ENCODE measurements at regions not wholly inside any gene's neighbourhood (a gene's known extent, or its start where the extent isn't known, plus 50 kb on each side); places are given as distances from the start of the nearest gene placed in this dataset.

DNA sequence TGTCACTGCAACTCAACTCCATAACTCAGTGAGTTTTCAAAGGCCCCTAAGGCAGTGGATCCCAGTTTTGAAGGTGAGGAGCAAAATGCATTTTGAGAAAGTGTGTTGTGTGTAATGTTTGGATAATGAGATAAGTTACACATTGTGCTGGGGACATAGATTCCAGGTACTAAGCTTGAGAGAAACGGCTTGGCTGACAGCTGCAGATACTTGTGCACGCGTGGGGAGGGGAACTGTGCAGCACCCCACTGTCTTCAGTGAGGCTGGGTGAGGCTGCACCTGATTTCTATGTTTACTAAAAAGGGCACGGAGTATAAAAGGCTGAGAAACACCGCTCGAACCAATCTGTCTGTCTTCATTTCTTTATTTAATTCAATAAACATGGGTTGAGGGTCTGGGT lies 254.0 kb upstream of the COPS8 start:
- Histone ChIP-seq H3K79me2 (replicated peaks; ENCODE audit: insufficient read depth, low read length) (no peaks in the 10 kb centered on the region), H3K27ac (ENCODE audit: low read length) (no peak overlapping the region), H3K27me3 (ENCODE audit: insufficient read depth, low read depth, low read length) (no peaks in the 10 kb centered on the region), H3K9ac (ENCODE audit: low read length) (no peak overlapping the region), H4K20me1 (ENCODE audit: insufficient read depth) (no peaks in the 10 kb centered on the region), H3F3A (ENCODE audit: insufficient read depth, low read length, poor library complexity, severe bottlenecking) (no peaks in the 10 kb centered on the region), H3K9me2 (ENCODE audit: insufficient read depth, low read length) (no peaks in the 10 kb centered on the region), H3K9me3 (ENCODE audit: low read length) (no peaks in the 10 kb centered on the region), H2AFZ (ENCODE audit: low read depth, low read length) (no peak overlapping the region), H3K4me2 (ENCODE audit: low read length) (no peak overlapping the region), H3K4me3 (ENCODE audit: low read length) (no peak overlapping the region), H3K36me3 (ENCODE audit: insufficient read depth, low read length) (no peaks in the 10 kb centered on the region)
- TF ChIP-seq SMC3 (conservative IDR thresholded peaks at IDR 0.05; ENCODE audit: poor library complexity) = no peak
- TF ChIP-seq POLR2AphosphoS5 (IDR thresholded peaks at IDR 0.05) = no peak
- no peak for TF ChIP-seq EP300 (conservative IDR thresholded peaks at IDR 0.05; ENCODE audit: poor library complexity, severe bottlenecking)
- no peak for TF ChIP-seq EZH2 (IDR thresholded peaks at IDR 0.05; ENCODE audit: borderline replicate concordance, insufficient read depth, low read length, poor library complexity, severe bottlenecking)
- TF ChIP-seq, protein P1, sequence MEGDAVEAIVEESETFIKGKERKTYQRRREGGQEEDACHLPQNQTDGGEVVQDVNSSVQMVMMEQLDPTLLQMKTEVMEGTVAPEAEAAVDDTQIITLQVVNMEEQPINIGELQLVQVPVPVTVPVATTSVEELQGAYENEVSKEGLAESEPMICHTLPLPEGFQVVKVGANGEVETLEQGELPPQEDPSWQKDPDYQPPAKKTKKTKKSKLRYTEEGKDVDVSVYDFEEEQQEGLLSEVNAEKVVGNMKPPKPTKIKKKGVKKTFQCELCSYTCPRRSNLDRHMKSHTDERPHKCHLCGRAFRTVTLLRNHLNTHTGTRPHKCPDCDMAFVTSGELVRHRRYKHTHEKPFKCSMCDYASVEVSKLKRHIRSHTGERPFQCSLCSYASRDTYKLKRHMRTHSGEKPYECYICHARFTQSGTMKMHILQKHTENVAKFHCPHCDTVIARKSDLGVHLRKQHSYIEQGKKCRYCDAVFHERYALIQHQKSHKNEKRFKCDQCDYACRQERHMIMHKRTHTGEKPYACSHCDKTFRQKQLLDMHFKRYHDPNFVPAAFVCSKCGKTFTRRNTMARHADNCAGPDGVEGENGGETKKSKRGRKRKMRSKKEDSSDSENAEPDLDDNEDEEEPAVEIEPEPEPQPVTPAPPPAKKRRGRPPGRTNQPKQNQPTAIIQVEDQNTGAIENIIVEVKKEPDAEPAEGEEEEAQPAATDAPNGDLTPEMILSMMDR (IDR thresholded peaks at IDR 0.05; ENCODE audit: poor library complexity, severe bottlenecking) = no peak

DNA sequence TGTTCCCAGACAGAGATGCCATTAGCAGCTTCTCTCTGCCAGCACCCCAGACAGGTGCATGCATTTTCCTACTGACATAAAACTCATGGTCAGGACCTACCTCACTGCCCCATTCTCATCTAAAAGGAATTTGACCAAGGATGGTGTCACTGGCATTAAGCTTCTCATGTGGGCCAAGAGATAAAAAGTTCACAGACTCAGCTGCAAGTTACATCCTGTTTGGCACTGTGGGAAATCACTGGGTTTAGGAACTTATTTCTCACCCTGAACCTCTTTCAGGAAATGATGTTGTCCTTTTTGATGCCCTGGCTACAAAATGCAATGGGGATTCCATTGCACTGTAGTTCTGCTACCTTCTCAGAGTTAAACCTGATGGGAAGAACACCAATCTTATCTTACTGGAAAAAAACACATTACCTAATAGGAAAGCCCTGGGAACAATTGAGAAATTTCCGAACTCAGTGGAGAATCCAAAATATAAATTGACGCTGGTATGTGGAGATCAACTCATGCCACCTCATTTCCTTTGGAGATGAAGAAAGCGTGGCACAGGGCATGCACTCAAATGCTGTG lies 252.1 kb upstream of the COPS8 start:
- Histone ChIP-seq H3F3A (ENCODE audit: insufficient read depth, low read length, poor library complexity, severe bottlenecking) (no peaks in the 10 kb centered on the region), H3K27ac (ENCODE audit: low read length) (no peak overlapping the region), H3K36me3 (ENCODE audit: insufficient read depth, low read length) (no peaks in the 10 kb centered on the region), H4K20me1 (ENCODE audit: insufficient read depth) (no peaks in the 10 kb centered on the region), H3K4me3 (ENCODE audit: low read length) (no peak overlapping the region), H2AFZ (ENCODE audit: low read depth, low read length) (no peak overlapping the region), H3K9me3 (ENCODE audit: low read length) (no peaks in the 10 kb centered on the region), H3K4me2 (ENCODE audit: low read length) (no peak overlapping the region), H3K9ac (ENCODE audit: low read length) (no peak overlapping the region), H3K9me2 (ENCODE audit: insufficient read depth, low read length) (no peaks in the 10 kb centered on the region), H3K27me3 (ENCODE audit: insufficient read depth, low read depth, low read length) (no peaks in the 10 kb centered on the region), H3K79me2 (replicated peaks; ENCODE audit: insufficient read depth, low read length) (no peaks in the 10 kb centered on the region)
- no peak for TF ChIP-seq EZH2 (IDR thresholded peaks at IDR 0.05; ENCODE audit: borderline replicate concordance, insufficient read depth, low read length, poor library complexity, severe bottlenecking)
- TF ChIP-seq TAF1 (IDR thresholded peaks at IDR 0.05; ENCODE audit: low read depth) = no peak
- TF ChIP-seq, protein P2, sequence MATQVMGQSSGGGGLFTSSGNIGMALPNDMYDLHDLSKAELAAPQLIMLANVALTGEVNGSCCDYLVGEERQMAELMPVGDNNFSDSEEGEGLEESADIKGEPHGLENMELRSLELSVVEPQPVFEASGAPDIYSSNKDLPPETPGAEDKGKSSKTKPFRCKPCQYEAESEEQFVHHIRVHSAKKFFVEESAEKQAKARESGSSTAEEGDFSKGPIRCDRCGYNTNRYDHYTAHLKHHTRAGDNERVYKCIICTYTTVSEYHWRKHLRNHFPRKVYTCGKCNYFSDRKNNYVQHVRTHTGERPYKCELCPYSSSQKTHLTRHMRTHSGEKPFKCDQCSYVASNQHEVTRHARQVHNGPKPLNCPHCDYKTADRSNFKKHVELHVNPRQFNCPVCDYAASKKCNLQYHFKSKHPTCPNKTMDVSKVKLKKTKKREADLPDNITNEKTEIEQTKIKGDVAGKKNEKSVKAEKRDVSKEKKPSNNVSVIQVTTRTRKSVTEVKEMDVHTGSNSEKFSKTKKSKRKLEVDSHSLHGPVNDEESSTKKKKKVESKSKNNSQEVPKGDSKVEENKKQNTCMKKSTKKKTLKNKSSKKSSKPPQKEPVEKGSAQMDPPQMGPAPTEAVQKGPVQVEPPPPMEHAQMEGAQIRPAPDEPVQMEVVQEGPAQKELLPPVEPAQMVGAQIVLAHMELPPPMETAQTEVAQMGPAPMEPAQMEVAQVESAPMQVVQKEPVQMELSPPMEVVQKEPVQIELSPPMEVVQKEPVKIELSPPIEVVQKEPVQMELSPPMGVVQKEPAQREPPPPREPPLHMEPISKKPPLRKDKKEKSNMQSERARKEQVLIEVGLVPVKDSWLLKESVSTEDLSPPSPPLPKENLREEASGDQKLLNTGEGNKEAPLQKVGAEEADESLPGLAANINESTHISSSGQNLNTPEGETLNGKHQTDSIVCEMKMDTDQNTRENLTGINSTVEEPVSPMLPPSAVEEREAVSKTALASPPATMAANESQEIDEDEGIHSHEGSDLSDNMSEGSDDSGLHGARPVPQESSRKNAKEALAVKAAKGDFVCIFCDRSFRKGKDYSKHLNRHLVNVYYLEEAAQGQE (IDR thresholded peaks at IDR 0.05; ENCODE audit: borderline replicate concordance) = no peak
- TF ChIP-seq RAD21 (conservative IDR thresholded peaks at IDR 0.05) = no peak
- TF ChIP-seq, protein P1 (IDR thresholded peaks at IDR 0.05; ENCODE audit: poor library complexity, severe bottlenecking) = no peak

All from neural cell (in vitro differentiated cells).